HFF-Myc (cell line): ENCODE measurements at regions not wholly inside any gene's neighbourhood (a gene's known extent, or its start where the extent isn't known, plus 50 kb on each side); places are given as distances from the start of the nearest gene placed in this dataset.

Experiments used
- DNase-seq: peaks from one replicate; pipeline ENCODE4 v3.0.0-alpha.2; 2011; ENCODE audit warnings: low read depth; ENCODE audit errors: extremely low read depth
- H3K4me3 ChIP-seq: replicated peaks from 2 replicates; pipeline ENCODE4 v1.5.1; 2011; ENCODE audit warnings: low read depth, mild to moderate bottlenecking, control low read depth, low read length
- TF ChIP-seq, protein P1 (sequence below): IDR thresholded peaks from 2 replicates; pipeline ENCODE4 v1.5.1; 2012; ENCODE audit warnings: mild to moderate bottlenecking, low read depth, low read length, control low read depth; ENCODE audit errors: missing control alignments

DNA sequence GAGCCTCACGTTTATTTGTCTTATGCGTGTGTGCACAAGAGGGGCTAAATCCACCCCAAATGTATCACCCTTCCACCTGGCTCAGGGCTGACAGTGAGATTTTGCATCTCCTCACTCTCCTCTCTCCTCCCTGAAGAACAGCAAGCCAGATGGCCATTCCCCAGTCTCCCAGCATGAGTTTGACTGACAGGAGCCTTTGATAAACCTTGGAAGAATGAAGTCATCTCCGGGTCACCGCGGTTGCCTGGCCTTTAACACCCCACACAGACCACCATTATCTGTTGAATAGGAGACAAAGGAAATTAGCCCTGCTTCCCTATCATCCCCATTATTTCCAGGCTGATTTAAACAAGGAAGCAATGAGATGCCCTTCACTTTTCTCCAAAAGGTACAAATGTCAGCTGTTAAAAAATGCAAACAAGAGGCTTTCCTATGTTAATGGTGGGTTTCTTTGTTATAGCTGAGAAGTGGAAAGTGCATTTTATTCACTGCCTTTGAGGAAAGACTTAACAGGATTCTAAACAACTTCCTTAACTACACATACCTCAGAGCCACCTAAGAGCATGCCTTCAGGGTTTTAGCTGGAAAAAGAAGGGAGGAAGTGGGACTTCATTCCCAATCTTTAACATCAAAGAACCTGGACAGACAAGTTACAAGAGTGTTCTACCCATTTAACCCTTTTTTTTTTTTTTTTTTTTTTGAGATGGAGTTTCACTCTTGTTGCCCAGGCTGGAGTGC is 524.8 kb upstream of the ID4 start:
- H3K4me3 ChIP-seq = no peak overlapping the region
- TF ChIP-seq, protein P1, sequence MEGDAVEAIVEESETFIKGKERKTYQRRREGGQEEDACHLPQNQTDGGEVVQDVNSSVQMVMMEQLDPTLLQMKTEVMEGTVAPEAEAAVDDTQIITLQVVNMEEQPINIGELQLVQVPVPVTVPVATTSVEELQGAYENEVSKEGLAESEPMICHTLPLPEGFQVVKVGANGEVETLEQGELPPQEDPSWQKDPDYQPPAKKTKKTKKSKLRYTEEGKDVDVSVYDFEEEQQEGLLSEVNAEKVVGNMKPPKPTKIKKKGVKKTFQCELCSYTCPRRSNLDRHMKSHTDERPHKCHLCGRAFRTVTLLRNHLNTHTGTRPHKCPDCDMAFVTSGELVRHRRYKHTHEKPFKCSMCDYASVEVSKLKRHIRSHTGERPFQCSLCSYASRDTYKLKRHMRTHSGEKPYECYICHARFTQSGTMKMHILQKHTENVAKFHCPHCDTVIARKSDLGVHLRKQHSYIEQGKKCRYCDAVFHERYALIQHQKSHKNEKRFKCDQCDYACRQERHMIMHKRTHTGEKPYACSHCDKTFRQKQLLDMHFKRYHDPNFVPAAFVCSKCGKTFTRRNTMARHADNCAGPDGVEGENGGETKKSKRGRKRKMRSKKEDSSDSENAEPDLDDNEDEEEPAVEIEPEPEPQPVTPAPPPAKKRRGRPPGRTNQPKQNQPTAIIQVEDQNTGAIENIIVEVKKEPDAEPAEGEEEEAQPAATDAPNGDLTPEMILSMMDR = no peak
- no peak for DNase-seq

DNA sequence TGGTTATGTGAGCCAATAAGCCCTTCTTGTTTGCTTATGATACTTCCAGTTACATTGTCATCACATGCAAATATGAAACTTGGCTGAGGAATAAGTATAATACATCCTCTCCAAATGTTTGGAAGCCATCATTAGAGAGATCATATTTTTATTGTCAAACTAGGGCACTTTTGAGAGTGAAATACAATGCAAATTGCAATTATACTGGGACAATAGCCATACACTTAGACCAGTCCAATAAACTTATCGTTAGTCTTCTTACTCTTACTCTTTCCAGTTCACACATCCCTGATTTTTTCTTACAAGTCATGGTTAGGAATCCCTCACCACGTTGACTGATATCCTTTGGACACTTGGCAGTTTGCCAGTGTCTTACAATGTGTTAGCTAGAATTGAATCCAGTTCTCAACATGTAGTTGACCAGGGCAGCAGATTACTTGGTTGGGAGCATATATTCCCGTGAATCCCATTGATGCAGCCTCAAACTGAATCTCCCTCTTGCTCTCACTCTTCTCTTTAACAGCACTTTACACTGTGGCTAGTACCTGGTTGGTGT is 519.7 kb upstream of the ID4 start:
- TF ChIP-seq, protein P1 = no peak
- H3K4me3 ChIP-seq = no peak overlapping the region
- DNase-seq = no peak

DNA sequence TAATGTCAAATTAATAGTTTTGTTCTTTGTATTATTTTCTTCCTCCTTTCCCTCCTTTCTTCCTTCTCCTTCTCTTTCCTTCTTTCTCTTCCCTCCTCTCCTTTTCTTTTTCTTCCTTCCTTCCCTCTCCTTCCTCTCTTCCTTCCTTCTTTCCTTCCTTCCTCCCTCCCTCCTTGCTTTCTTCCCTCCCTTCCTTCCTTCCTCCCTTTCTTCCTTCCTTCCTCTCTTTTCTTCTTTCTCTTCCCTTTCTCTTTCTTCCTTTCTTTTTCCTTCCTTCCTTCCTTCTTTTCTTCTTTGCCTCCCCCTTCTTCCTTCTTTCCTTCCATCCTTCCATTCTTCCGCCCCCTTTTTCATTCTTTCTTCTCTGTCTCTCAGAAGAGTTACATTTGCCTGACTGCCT is 518.2 kb upstream of the ID4 start:
- no peak for DNase-seq
- TF ChIP-seq, protein P1 = no peak
- H3K4me3 ChIP-seq = no peak overlapping the region

DNA sequence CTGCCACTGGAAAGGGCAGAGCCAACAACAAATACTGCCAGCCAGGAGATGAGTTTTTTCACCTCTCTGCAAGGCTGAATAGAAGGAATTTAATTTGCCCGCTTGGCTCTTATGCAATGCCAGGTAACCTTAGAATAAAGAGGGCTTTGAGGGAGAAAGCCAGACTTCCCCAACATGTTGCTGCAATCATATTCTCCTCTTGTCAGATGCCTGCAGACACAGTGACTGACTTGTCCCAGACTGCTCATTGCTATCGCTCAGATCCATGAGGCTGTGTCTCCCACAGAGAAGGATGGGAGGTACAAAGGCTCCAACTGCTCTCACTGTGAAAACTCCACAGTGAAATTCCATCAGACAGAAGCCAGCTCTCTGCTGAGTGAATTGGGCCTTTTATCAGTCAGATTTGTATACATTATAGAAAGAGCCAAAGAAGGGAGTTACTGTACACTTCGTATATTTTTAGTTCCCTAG is 517.0 kb upstream of the ID4 start:
- TF ChIP-seq, protein P1 = no peak
- DNase-seq = no peak

DNA sequence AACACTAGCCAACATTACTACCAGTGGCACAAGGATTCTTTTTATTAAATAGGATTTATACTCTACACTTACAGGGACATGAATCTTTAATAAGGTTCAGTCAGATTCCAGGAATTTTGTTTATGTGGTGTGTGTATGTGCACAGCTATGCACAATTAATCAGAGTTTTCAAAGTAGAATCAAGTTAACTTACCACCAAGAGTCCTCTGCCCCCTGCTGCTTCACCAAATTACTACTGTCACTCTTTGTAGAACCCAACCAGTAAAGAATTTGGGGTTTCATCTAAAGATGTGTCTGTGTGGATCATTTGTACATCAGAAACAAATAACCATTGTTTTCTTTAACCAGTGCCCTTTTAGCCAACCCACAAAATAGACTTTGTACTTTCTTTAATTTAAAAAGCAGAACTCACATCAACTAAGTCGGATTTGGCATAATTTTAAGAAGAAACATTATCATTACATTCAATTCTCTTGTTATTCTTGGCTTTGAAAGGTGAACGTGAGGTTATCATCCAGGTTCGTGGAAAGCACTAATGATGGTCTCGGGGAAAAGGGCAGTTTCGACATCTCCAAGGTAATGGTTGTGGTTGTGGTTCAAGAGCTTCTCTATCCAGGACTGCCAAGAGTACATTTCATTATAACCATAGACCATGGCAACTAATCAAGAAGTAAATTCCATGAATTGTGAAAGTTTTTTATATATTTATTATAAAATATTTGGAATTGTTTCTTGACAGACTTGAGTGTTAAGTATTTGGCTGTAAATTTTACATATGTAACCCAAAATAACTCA is 514.3 kb upstream of the ID4 start:
- TF ChIP-seq, protein P1 = no peak
- H3K4me3 ChIP-seq = no peak overlapping the region
- no peak for DNase-seq

More for the DNA sequence above, 517.0 kb upstream of the ID4 start:
- H3K4me3 ChIP-seq = no peak overlapping the region

DNA sequence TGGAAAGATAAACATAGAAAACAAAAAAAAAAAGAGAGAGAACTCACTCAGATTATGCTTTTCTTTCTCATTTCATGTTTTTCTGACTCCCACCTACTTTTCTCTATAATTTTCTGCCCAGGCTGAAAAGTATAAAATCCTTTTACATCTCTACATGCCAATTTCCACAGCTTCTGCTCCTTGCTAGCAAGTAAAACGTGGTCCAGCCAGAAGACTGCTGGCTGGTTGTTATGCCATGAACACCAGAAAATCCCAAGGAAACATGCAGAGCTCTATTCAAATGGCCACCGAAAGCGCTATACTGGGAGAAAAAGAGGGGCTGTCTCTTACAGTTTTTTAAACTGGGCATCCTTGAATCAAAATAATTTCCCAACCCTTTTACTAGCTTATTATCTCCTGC is 512.8 kb upstream of the ID4 start:
- TF ChIP-seq, protein P1 = no peak
- H3K4me3 ChIP-seq = no peak overlapping the region
- no peak for DNase-seq
